NB4 (cell line): ENCODE measurements at regions not wholly inside any gene's neighbourhood (a gene's known extent, or its start where the extent isn't known, plus 50 kb on each side); places are given as distances from the start of the nearest gene placed in this dataset.

Source experiments
- MYC ChIP-seq: IDR thresholded peaks from 2 replicates; pipeline ENCODE4 v1.6.1; 2011; ENCODE audit warnings: low read depth, low read length
- TF ChIP-seq, protein P1 (sequence below): IDR thresholded peaks from one replicate; pipeline ENCODE4 v1.5.1; 2012; ENCODE audit warnings: low read depth, low read length

DNA sequence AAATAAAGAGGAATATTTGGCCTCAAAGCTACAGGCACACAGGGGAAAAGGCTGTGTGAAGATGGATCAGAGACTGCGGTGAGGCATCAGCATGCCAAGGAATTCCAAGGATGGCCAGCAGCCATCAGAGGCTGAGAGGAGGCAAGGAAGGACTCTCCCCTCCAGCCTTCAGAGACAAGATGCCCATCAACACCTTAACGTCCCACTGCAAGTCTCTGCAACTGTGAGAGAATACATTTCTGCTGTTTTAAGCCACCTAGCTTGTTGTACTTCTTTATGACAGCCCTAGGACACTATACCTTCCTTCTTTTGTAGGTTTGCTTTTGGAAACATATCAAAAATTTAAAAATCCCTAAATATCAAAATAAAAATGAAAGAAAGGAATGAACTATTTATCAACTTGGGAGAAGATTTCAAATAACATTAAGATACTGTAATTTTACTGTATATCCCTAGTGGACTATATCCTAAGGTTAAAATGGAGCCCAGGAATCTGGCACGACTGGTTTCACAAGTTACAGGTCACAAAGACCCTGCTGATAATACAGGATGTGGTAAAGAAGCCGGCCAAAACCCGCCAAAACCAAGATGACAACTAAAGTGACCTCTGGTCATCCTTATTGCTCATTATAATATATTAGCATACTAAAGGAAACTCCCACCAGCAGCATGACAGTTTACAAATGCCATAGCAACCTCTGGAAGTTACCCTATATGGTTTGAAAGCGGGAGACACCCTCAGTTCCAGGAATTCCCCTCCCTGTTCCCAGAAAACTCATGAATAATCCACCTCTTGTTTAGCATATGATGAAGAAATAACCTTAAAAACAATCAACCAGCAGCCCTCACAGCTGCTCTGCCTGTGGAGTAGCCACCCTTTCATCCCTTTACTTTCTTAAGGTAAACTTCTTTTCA lies 185.2 kb downstream of the AVL9 start:
- TF ChIP-seq, protein P1, sequence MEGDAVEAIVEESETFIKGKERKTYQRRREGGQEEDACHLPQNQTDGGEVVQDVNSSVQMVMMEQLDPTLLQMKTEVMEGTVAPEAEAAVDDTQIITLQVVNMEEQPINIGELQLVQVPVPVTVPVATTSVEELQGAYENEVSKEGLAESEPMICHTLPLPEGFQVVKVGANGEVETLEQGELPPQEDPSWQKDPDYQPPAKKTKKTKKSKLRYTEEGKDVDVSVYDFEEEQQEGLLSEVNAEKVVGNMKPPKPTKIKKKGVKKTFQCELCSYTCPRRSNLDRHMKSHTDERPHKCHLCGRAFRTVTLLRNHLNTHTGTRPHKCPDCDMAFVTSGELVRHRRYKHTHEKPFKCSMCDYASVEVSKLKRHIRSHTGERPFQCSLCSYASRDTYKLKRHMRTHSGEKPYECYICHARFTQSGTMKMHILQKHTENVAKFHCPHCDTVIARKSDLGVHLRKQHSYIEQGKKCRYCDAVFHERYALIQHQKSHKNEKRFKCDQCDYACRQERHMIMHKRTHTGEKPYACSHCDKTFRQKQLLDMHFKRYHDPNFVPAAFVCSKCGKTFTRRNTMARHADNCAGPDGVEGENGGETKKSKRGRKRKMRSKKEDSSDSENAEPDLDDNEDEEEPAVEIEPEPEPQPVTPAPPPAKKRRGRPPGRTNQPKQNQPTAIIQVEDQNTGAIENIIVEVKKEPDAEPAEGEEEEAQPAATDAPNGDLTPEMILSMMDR = no peak
- TF ChIP-seq MYC = no peak
